Heart left ventricle (tissue), 16 donors: ENCODE measurements at regions not wholly inside any gene's neighbourhood (a gene's known extent, or its start where the extent isn't known, plus 50 kb on each side); places are given as distances from the start of the nearest gene placed in this dataset.

ENCODE experiments used
- ATAC-seq, 4 donors: fragments of 200-7000 bp; cut with Tn5 transposase; one replicate each; pipeline ENCODE4 v1.9.1; 2020 to 2022; ENCODE audit warnings: moderate library complexity in 4 of 4, mild to moderate bottlenecking in 3 of 4, moderate number of reproducible peaks in 1 of 4
- DNase-seq, 5 donors: peaks; one replicate each; pipeline ENCODE4 v3.0.0-alpha.2; 2020
- H3K27ac ChIP-seq, 12 donors: fragments of 200-600 bp; sonication (generic) in 4 of 12; one replicate each; pipeline versions ENCODE4 v1.5.0 to v1.8.0; 2016 to 2022; ENCODE audit warnings: mild to moderate bottlenecking in 2 of 12
- H3K27me3 ChIP-seq, 9 donors: fragments of 200-600 bp; sonication (generic) in 2 of 9; one replicate each; pipeline versions ENCODE4 v1.5.1 to v1.8.0; 2016 to 2022; ENCODE audit warnings: mild to moderate bottlenecking in 3 of 9
- H3K36me3 ChIP-seq, 9 donors: fragments of 200-600 bp; sonication (generic) in 2 of 9; one replicate each; pipeline versions ENCODE4 v1.5.0 to v1.8.0; 2018 to 2022; ENCODE audit warnings: mild to moderate bottlenecking in 2 of 9
- H3K4me1 ChIP-seq, 12 donors: fragments of 200-600 bp; sonication (generic) in 4 of 12; one replicate each; pipeline versions ENCODE4 v1.5.0 to v1.8.0; 2016 to 2022; ENCODE audit warnings: mild to moderate bottlenecking in 3 of 12
- H3K4me3 ChIP-seq, 12 donors: fragments of 200-600 bp; sonication (generic) in 4 of 12; one replicate each; pipeline versions ENCODE4 v1.5.0 to v1.8.0; 2017 to 2022; ENCODE audit warnings: mild to moderate bottlenecking in 9 of 12, moderate library complexity in 4 of 12
- H3K9me3 ChIP-seq, 12 donors: fragments of 200-600 bp; sonication (generic) in 4 of 12; one replicate each; pipeline versions ENCODE4 v1.5.0 to v1.8.0; 2016 to 2022; ENCODE audit warnings: mild to moderate bottlenecking in 1 of 12
- POLR2A ChIP-seq, 2 donors: fragments of 450-650 bp; IDR thresholded peaks; one replicate each; pipeline ENCODE4 v1.6.1; 2017; ENCODE audit warnings: antibody characterized with exemption in 2 of 2, mild to moderate bottlenecking in 2 of 2, moderate library complexity in 2 of 2
- WGBS, 4 donors: extraction: QIAGEN DNeasy Blood & Tissue Kit in 2 of 4; methylation state at CpG; one replicate each; pipeline versions ENCODE4 v1.1.5 to v1.1.7; 2013 to 2018; 5-methylcytosine and 5-hydroxymethylcytosine counted together
- intact Hi-C, 10 donors: fragments of 100-400 bp; cut with DNase I; formaldehyde crosslinking; loops; one replicate each; pipeline versions ENCODE4 v1.11.1 to v1.14.2; 2022
- TF ChIP-seq, protein P1 (sequence below), 12 donors: fragments of 200-600 bp; sonication (generic) in 4 of 12; IDR thresholded peaks; one replicate each; pipeline versions ENCODE4 v1.5.0 to v1.8.0; 2018 to 2022; ENCODE audit warnings: antibody characterized with exemption in 12 of 12, mild to moderate bottlenecking in 5 of 12
- donor health status: ischemic (EF 13 %, LVEDD 7.1; RV severe dilation, severe dysfunction).
- donor health status: healthy with polysubstance abuse.
- donor health status: DM: no; HTN: yes; CAD: no.
- donor health status: DM: no; HTN: no; CAD: no.
- donor health status: ischemic (EF 25% LVEDD 6.9; RV normal size, moderate dysfunction).
- donor health status: ischemic (EF 25% LVEDD 5.7; RV mildly dilated, moderate dysfunction).
- donor health status: healthy.
- donor health status: DM: yes; HTN: yes; CAD: no.
- donor health status: ischemic (EF 35%, LVEDD 5.7; RV mildly dilated, moderate dysfunction).
- donor health status: nonischemic (EF 11% LVEDD 7.7; RV severe dilation, severe dysfunction).
- donor health status: DM: yes; HTN: yes; CAD: no.
- donor health status: PGD.
- donor health status: ischemic (EF 29% LVEDD 5.4; RV normal size, mild dysfunction).
- donor health status: nonischemic (EF 23%, LVEDD 6.1; RV moderate dilation, normal function).

DNA sequence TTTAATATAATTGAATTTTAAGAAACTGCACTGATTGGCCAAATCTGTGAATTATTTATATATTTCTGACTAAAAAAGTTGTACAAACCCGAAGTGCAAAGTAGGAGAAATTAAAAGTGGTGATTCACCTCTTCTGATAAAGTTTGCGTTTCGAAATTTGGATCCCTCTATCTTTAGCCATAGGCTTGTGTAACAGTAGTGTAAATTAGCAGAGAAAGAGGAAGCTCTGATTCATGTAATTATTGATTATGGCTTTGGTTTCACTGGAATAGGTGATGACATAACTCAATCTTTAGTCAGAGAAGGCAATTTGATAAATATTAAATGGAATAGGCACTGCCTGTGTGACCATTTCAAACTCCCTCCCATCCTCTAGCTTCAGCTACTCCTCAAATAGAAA lies 717.8 kb upstream of the PCDH7 start:
- no peaks in the 10 kb centered on the region for H3K4me1 ChIP-seq
- WGBS, 4 donors: 68 to 80% (median 72%) methylated on average over 3 of the region's 3 CpGs
- H3K36me3 ChIP-seq: no peaks in the 10 kb centered on the region
- TF ChIP-seq POLR2A (IDR thresholded peaks at IDR 0.05): no peak
- TF ChIP-seq, protein P1, sequence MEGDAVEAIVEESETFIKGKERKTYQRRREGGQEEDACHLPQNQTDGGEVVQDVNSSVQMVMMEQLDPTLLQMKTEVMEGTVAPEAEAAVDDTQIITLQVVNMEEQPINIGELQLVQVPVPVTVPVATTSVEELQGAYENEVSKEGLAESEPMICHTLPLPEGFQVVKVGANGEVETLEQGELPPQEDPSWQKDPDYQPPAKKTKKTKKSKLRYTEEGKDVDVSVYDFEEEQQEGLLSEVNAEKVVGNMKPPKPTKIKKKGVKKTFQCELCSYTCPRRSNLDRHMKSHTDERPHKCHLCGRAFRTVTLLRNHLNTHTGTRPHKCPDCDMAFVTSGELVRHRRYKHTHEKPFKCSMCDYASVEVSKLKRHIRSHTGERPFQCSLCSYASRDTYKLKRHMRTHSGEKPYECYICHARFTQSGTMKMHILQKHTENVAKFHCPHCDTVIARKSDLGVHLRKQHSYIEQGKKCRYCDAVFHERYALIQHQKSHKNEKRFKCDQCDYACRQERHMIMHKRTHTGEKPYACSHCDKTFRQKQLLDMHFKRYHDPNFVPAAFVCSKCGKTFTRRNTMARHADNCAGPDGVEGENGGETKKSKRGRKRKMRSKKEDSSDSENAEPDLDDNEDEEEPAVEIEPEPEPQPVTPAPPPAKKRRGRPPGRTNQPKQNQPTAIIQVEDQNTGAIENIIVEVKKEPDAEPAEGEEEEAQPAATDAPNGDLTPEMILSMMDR (IDR thresholded peaks at IDR 0.05): no peak
- H3K27ac ChIP-seq: no peak overlapping the region
- H3K4me3 ChIP-seq: no peak overlapping the region
- peaks cover 0 to 16% (median 0%) of the 10 kb centered on the region in 12 donors for H3K9me3 ChIP-seq
- DNase-seq: no peak
- intact Hi-C loops: no loop called here
- H3K27me3 ChIP-seq: no peaks in the 10 kb centered on the region
- ATAC-seq: no peak

DNA sequence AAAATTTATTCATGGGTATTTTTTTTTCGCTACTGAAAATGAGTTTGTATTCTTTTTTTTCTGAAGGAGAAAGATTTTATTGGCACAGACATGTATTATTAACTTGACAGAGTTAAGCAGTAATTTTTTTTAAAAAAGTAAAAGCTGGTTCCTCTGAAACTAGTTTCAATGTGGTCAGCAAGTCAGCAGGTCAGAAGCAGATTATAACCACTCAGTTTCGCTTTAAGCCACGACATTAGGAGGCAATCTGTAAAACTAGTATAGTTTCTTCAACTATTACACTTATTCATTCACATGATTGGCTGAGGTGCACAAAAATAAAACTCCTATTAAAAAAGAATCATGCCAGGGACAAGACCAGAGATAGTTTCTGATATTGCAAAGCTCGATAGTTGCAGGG lies 714.2 kb upstream of the PCDH7 start:
- Histone ChIP-seq H3K27ac (no peak overlapping the region), H3K4me1 (no peaks in the 10 kb centered on the region), H3K27me3 (no peaks in the 10 kb centered on the region), H3K9me3 (peaks cover 0 to 26% (median 7%) of the 10 kb centered on the region in 12 donors), H3K4me3 (no peak overlapping the region), H3K36me3 (no peaks in the 10 kb centered on the region)
- 73 to 81% (median 78%) methylated on average over 4 of the region's 4 CpGs for WGBS, 4 donors
- ATAC-seq (no peak), DNase-seq (no peak)
- no peak for TF ChIP-seq POLR2A (IDR thresholded peaks at IDR 0.05)
- TF ChIP-seq, protein P1 (IDR thresholded peaks at IDR 0.05): no peak
- intact Hi-C loops: no loop called here

DNA sequence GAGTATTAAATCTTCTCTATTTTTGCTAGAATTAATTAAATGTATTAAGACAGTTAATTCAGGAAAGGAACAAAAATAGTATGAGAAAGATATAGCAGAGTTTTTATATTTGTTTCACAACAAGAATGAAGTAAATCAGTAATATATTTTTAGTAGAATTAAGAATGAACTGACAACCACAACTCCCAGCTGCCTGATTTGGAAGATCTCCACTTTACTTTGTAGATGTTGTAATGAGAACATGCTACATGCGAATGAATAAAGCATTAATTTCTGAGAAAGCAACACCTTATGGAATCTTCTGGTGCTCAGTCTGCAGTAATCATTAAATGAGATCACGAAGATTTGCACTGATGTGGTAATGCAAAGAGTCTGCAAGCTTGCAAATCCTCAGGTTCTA lies 695.6 kb upstream of the PCDH7 start:
- no peaks in the 10 kb centered on the region for H3K36me3 ChIP-seq
- DNase-seq: no peak
- H3K27ac ChIP-seq: no peak overlapping the region
- TF ChIP-seq, protein P1 (IDR thresholded peaks at IDR 0.05): no peak
- TF ChIP-seq POLR2A (IDR thresholded peaks at IDR 0.05): no peak
- intact Hi-C loops: no loop called here
- H3K9me3 ChIP-seq: peaks cover 0 to 3% (median 0%) of the 10 kb centered on the region in 12 donors
- WGBS, 4 donors: 63 to 81% (median 71%) methylated on average over 2 of the region's 2 CpGs
- H3K27me3 ChIP-seq: no peaks in the 10 kb centered on the region
- no peaks in the 10 kb centered on the region for H3K4me1 ChIP-seq
- no peak overlapping the region for H3K4me3 ChIP-seq
- no peak for ATAC-seq

DNA sequence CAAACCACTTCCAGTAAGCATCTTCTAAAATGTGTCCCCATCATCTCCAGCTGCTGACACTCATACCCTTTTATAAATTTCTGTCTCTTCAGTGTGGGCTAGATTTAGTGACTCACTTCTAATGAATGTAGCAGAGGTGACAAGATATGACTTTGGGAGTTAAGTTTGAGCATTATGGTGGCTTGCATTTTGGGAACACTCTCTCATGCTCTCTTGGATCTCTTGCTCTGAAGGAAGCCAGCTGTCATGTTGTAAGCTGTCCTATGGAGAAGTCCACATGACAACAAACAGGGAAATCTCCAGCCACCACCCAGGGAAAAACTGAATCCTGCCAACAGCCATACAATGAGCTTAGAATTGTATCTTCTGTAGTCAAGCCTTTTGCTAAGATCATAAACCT lies 691.3 kb upstream of the PCDH7 start:
- no peak for DNase-seq
- no peaks in the 10 kb centered on the region for H3K4me1 ChIP-seq
- H3K36me3 ChIP-seq: no peaks in the 10 kb centered on the region
- H3K27ac ChIP-seq: no peak overlapping the region
- no peaks in the 10 kb centered on the region for H3K9me3 ChIP-seq
- no peak for ATAC-seq
- H3K4me3 ChIP-seq: no peak overlapping the region
- intact Hi-C loops: no loop called here
- TF ChIP-seq, protein P1 (IDR thresholded peaks at IDR 0.05): no peak
- no peak for TF ChIP-seq POLR2A (IDR thresholded peaks at IDR 0.05)
- H3K27me3 ChIP-seq: no peaks in the 10 kb centered on the region
